T-helper 17 cell (primary cell): ENCODE measurements at regions not wholly inside any gene's neighbourhood (a gene's known extent, or its start where the extent isn't known, plus 50 kb on each side); places are given as distances from the start of the nearest gene placed in this dataset.
"Not testable (repeated sequence)": the region's sequence is repeated elsewhere in the genome, so short reads cannot be mapped to it uniquely, and the experiment has no call there.

Experiments
- ATAC-seq: fragments of 150-1000 bp; cut with Tn5 transposase; 2 replicates; pipeline ENCODE4 v1.10.0; 2021; ENCODE audit warnings: mild to moderate bottlenecking, moderate library complexity
- DNase-seq, 3 donors: peaks; one replicate each; pipeline versions ENCODE4 v3.0.0 to v3.0.0-alpha.2; 2020 to 2021
- H3K9me3 ChIP-seq: one replicate; pipeline ENCODE4 v1.7.0; 2013; ENCODE audit warnings: low read length, mild to moderate bottlenecking; ENCODE audit not compliant: control insufficient read depth, poor library complexity, severe bottlenecking
- H3K27ac Mint-ChIP-seq: one replicate; pipeline ENCODE4 v1.8.0; 2022; ENCODE audit warnings: mild to moderate bottlenecking, moderate library complexity, mixed read lengths
- H3K27me3 Mint-ChIP-seq: one replicate; pipeline ENCODE4 v1.8.0; 2022; ENCODE audit warnings: mixed read lengths
- H3K36me3 Mint-ChIP-seq: one replicate; pipeline ENCODE4 v1.8.0; 2022; ENCODE audit warnings: low read depth, mixed read lengths
- H3K4me1 Mint-ChIP-seq: one replicate; pipeline ENCODE4 v1.8.0; 2022; ENCODE audit warnings: mild to moderate bottlenecking, mixed read lengths
- H3K4me3 Mint-ChIP-seq: one replicate; pipeline ENCODE4 v1.8.0; 2022; ENCODE audit warnings: mild to moderate bottlenecking, moderate library complexity, mixed read lengths

- Mint-ChIP-seq H3K4me3 (no peak overlapping the region), H3K36me3 (peaks cover 15% of the 10 kb centered on the region), H3K27me3 (peaks cover 42% of the 10 kb centered on the region), H3K27ac (no peak overlapping the region), H3K4me1 (peaks cover 19% of the 10 kb centered on the region)
- no peaks in the 10 kb centered on the region for H3K9me3 ChIP-seq
- DNase-seq (no peak), ATAC-seq (no peak)
Measured at GRCh38 chr6:137283080-137283479, 63.9 kb upstream of the IFNGR1 start.

GRCh38 chr6:137282254-137282653 lies 63.1 kb upstream of the IFNGR1 start:
- no peak overlapping the region for H3K27ac Mint-ChIP-seq
- H3K9me3 ChIP-seq: no peaks in the 10 kb centered on the region
- H3K4me1 Mint-ChIP-seq: peaks cover 19% of the 10 kb centered on the region
- H3K36me3 Mint-ChIP-seq: peaks cover 15% of the 10 kb centered on the region
- DNase-seq (no peak), ATAC-seq (no peak)
- peaks cover 42% of the 10 kb centered on the region for H3K27me3 Mint-ChIP-seq
- peak overlapping the region; percentile 4 for H3K4me3 Mint-ChIP-seq

- H3K36me3 Mint-ChIP-seq: peaks cover 13% of the 10 kb centered on the region
- peaks cover 34% of the 10 kb centered on the region for H3K27me3 Mint-ChIP-seq
- peaks cover 17% of the 10 kb centered on the region for H3K4me1 Mint-ChIP-seq
- not testable (repeated sequence) for ATAC-seq, H3K27ac Mint-ChIP-seq, H3K9me3 ChIP-seq, H3K4me3 Mint-ChIP-seq, DNase-seq
Measured at GRCh38 chr6:137279279-137279678, 60.1 kb upstream of the IFNGR1 start.

- DNase-seq: no peak
- H3K4me1 Mint-ChIP-seq: peaks cover 12% of the 10 kb centered on the region
- H3K36me3 Mint-ChIP-seq: peaks cover 8% of the 10 kb centered on the region
- H3K4me3 Mint-ChIP-seq: no peak overlapping the region
- no peaks in the 10 kb centered on the region for H3K9me3 ChIP-seq
- H3K27me3 Mint-ChIP-seq: peaks cover 22% of the 10 kb centered on the region
- no peak overlapping the region for H3K27ac Mint-ChIP-seq
- ATAC-seq: no peak
Measured at GRCh38 chr6:137277971-137278637, 58.9 kb upstream of the IFNGR1 start.

GRCh38 chr6:137272403-137272802 lies 53.2 kb upstream of the IFNGR1 start:
- Mint-ChIP-seq H3K27me3 (peaks cover 4% of the 10 kb centered on the region), H3K27ac (no peak overlapping the region)
- DNase-seq: no peak

GRCh38 chr6:137271245-137272183 lies 52.3 kb upstream of the IFNGR1 start:
- no peaks in the 10 kb centered on the region for H3K9me3 ChIP-seq
- peaks cover 4% of the 10 kb centered on the region for H3K27me3 Mint-ChIP-seq
- peaks cover 8% of the 10 kb centered on the region for H3K4me1 Mint-ChIP-seq
- peak; percentile 69 for ATAC-seq
- H3K27ac Mint-ChIP-seq: no peak overlapping the region
- DNase-seq: no peak
- H3K36me3 Mint-ChIP-seq: no peaks in the 10 kb centered on the region
- no peak overlapping the region for H3K4me3 Mint-ChIP-seq

More at GRCh38 chr6:137272403-137272802, 53.2 kb upstream of the IFNGR1 start:
- Mint-ChIP-seq H3K36me3 (no peaks in the 10 kb centered on the region), H3K4me1 (peaks cover 8% of the 10 kb centered on the region), H3K4me3 (no peak overlapping the region)
- no peaks in the 10 kb centered on the region for H3K9me3 ChIP-seq
- ATAC-seq: no peak

GRCh38 chr6:137269803-137270202 lies 50.6 kb upstream of the IFNGR1 start:
- no peaks in the 10 kb centered on the region for H3K9me3 ChIP-seq
- H3K36me3 Mint-ChIP-seq: no peaks in the 10 kb centered on the region
- H3K27me3 Mint-ChIP-seq: peaks cover 11% of the 10 kb centered on the region
- H3K27ac Mint-ChIP-seq: no peak overlapping the region
- DNase-seq (no peak), ATAC-seq (no peak)
- H3K4me3 Mint-ChIP-seq: no peak overlapping the region
- H3K4me1 Mint-ChIP-seq: peaks cover 11% of the 10 kb centered on the region

GRCh38 chr6:137269347-137269746 lies 50.2 kb upstream of the IFNGR1 start:
- Mint-ChIP-seq H3K4me3 (no peak overlapping the region), H3K27ac (no peak overlapping the region), H3K27me3 (peaks cover 11% of the 10 kb centered on the region), H3K4me1 (peaks cover 11% of the 10 kb centered on the region), H3K36me3 (no peaks in the 10 kb centered on the region)
- H3K9me3 ChIP-seq: no peaks in the 10 kb centered on the region
- no peak for DNase-seq
- ATAC-seq: no peak
